Glutamatergic neuron (in vitro differentiated cells): ENCODE measurements at regions not wholly inside any gene's neighbourhood (a gene's known extent, or its start where the extent isn't known, plus 50 kb on each side); places are given as distances from the start of the nearest gene placed in this dataset.
"Not testable (repeated sequence)": the region's sequence is repeated elsewhere in the genome, so short reads cannot be mapped to it uniquely, and the experiment has no call there.

ENCODE experiments used
- DNase-seq: peaks from one replicate; pipeline ENCODE4 v3.0.0; 2022
- H3K27ac Mint-ChIP-seq: one replicate; pipeline ENCODE4 v1.8.0; 2020; ENCODE audit warnings: mild to moderate bottlenecking, mixed read lengths, inconsistent platforms; ENCODE audit not compliant: unreplicated experiment
- H3K27me3 Mint-ChIP-seq: one replicate; pipeline ENCODE4 v1.8.0; 2020; ENCODE audit warnings: mild to moderate bottlenecking, moderate library complexity, mixed read lengths, inconsistent platforms; ENCODE audit not compliant: unreplicated experiment
- H3K36me3 Mint-ChIP-seq: one replicate; pipeline ENCODE4 v1.8.0; 2020; ENCODE audit warnings: mild to moderate bottlenecking, mixed read lengths, inconsistent platforms; ENCODE audit not compliant: unreplicated experiment
- H3K4me1 Mint-ChIP-seq: one replicate; pipeline ENCODE4 v1.8.0; 2020; ENCODE audit warnings: mild to moderate bottlenecking, low read depth, mixed read lengths, inconsistent platforms; ENCODE audit not compliant: unreplicated experiment
- H3K4me3 Mint-ChIP-seq: one replicate; pipeline ENCODE4 v1.8.0; 2020; ENCODE audit warnings: mild to moderate bottlenecking, mixed read lengths, inconsistent platforms; ENCODE audit not compliant: unreplicated experiment
- H3K9me3 Mint-ChIP-seq: one replicate; pipeline ENCODE4 v1.8.0; 2020; ENCODE audit warnings: mild to moderate bottlenecking, moderate library complexity, mixed read lengths, inconsistent platforms; ENCODE audit not compliant: unreplicated experiment
- CTCF ChIP-seq: fragments of 200-600 bp; sonication (generic); IDR thresholded peaks from one replicate; pipeline ENCODE4 v1.5.0; 2021; ENCODE audit not compliant: partially characterized antibody, unreplicated experiment

DNA sequence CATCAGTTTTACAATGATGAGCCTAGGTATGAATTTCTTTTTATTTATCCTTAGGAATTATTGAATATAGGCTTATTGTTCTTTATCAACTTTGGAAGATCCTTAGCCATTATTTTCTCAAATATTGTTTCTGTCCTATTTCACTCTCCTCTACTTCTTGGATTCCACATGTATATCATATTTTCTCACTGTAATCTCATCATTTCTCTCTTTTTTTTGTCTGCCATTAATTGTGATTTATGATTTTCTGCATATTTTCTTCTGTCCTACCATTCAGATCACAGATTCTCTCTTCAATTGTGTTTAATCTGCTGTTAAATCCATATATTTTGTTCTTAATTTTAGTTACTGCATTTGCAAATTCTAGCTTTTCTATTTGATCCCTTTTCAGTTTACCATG, 139.8 kb downstream of the ARRDC3 start:
- peaks cover 10% of the 10 kb centered on the region for H3K36me3 Mint-ChIP-seq
- DNase-seq, result no peak
- H3K4me3 Mint-ChIP-seq, result no peak overlapping the region
- H3K4me1 Mint-ChIP-seq, result no peaks in the 10 kb centered on the region
- H3K27me3 Mint-ChIP-seq, result no peaks in the 10 kb centered on the region
- TF ChIP-seq CTCF, result no peak
- H3K9me3 Mint-ChIP-seq, result no peaks in the 10 kb centered on the region
- no peak overlapping the region for H3K27ac Mint-ChIP-seq

DNA sequence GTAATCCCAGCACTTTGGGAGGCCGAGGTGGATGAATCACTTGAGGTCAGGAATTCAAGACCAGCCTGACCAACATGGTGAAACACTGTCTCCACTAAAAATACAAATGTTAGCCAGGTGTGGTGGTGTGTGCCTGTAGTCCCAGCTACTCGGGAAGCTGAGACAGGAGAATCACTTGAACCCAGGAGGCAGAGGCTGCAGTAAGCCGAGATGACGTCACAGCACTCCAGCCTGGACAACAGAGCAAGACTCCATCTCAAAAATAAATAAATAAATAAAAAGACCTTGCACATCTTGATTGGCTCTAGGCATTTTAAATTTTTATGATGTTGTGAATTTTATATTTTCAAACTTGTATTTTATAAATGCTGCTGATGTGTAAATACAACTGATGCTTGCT, 141.7 kb downstream of the ARRDC3 start:
- H3K27me3 Mint-ChIP-seq, DNase-seq, H3K4me1 Mint-ChIP-seq, H3K27ac Mint-ChIP-seq, H3K9me3 Mint-ChIP-seq, H3K36me3 Mint-ChIP-seq, H3K4me3 Mint-ChIP-seq: not testable (repeated sequence)

DNA sequence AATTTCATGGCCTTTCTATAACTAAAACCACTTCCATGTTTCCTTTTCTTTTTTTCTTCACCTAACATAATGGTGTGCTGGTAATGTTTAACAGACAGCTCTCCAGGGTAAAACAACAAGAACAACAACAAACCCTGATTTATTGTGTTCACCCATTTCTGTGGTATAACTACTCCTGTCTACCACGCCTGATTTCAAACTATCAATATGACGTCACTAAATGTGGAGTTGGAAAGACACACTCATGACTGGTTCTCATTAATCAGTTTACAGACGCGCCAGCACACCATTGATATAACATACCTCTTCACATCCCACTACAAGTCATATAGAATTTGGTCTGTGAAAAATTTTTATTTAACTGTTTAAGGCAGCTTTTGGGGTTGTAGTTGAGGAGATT, 142.9 kb downstream of the ARRDC3 start:
- H3K27me3 Mint-ChIP-seq, result no peaks in the 10 kb centered on the region
- H3K4me1 Mint-ChIP-seq, result no peaks in the 10 kb centered on the region
- no peak for DNase-seq
- TF ChIP-seq CTCF, result no peak
- no peaks in the 10 kb centered on the region for H3K9me3 Mint-ChIP-seq
- no peak overlapping the region for H3K4me3 Mint-ChIP-seq
- H3K36me3 Mint-ChIP-seq, result peaks cover 10% of the 10 kb centered on the region
- H3K27ac Mint-ChIP-seq, result no peak overlapping the region

DNA sequence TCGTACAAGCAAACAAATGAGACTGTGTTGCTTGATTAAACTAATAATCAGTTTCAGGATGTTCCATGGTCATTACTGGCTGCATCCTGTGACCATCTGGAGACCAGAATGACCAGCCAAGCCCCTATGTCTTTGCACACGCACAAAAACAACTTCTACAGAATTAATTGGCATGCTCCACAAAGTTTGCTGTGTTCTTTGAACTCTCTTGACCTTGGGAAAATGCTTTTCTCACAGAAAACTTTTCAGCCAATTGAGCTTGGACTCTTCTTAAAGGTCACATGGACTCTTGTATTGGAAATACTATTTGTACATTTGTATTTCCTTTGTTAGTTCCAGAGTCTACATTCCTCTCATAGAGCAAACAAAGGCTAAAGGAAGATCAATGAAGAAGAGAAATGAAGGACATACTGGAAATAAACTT, 147.8 kb downstream of the ARRDC3 start:
- H3K36me3 Mint-ChIP-seq, result no peaks in the 10 kb centered on the region
- H3K27me3 Mint-ChIP-seq, result no peaks in the 10 kb centered on the region
- H3K9me3 Mint-ChIP-seq, result no peaks in the 10 kb centered on the region
- no peak overlapping the region for H3K27ac Mint-ChIP-seq
- TF ChIP-seq CTCF, result no peak
- no peak for DNase-seq
- no peaks in the 10 kb centered on the region for H3K4me1 Mint-ChIP-seq
- H3K4me3 Mint-ChIP-seq, result no peak overlapping the region

GRCh38 chr5:91232523-91232922, 150.6 kb downstream of the ARRDC3 start:
- DNase-seq, result no peak
- TF ChIP-seq CTCF, result no peak
- no peak overlapping the region for H3K27ac Mint-ChIP-seq
- no peaks in the 10 kb centered on the region for H3K9me3 Mint-ChIP-seq
- no peaks in the 10 kb centered on the region for H3K4me1 Mint-ChIP-seq
- H3K4me3 Mint-ChIP-seq, result no peak overlapping the region
- H3K27me3 Mint-ChIP-seq, result no peaks in the 10 kb centered on the region
- H3K36me3 Mint-ChIP-seq, result no peaks in the 10 kb centered on the region
